Nephron (organoid): ENCODE measurements at regions not wholly inside any gene's neighbourhood (a gene's known extent, or its start where the extent isn't known, plus 50 kb on each side); places are given as distances from the start of the nearest gene placed in this dataset.
A peak's percentile ranks its signal among the peaks of the same experiment; 100 is the strongest.

Source experiments
- H3K27ac Mint-ChIP-seq, 3 experiments: 2 replicates each; pipeline ENCODE4 v1.8.0; 2020; ENCODE audit warnings: mixed read lengths in 3 of 3, mild to moderate bottlenecking in 2 of 3, moderate library complexity in 1 of 3
- H3K27me3 Mint-ChIP-seq: 2 replicates; pipeline ENCODE4 v1.8.0; 2021; ENCODE audit warnings: low read depth, mild to moderate bottlenecking, moderate library complexity, mixed read lengths
- H3K36me3 Mint-ChIP-seq: 2 replicates; pipeline ENCODE4 v1.8.0; 2020; ENCODE audit warnings: low read depth, mixed read lengths
- H3K4me1 Mint-ChIP-seq: 2 replicates; pipeline ENCODE4 v1.8.0; 2020; ENCODE audit warnings: mixed read lengths
- H3K4me3 Mint-ChIP-seq, 3 experiments: 2 replicates each; pipeline ENCODE4 v1.8.0; 2020; ENCODE audit warnings: mild to moderate bottlenecking in 3 of 3, mixed read lengths in 3 of 3, moderate library complexity in 2 of 3
- H3K9me3 Mint-ChIP-seq: 2 replicates; pipeline ENCODE4 v1.8.0; 2020; ENCODE audit warnings: mixed read lengths
- TF ChIP-seq, protein P1 (sequence below), 3 experiments: fragments of 200-600 bp; sonication (generic); IDR thresholded peaks; one replicate each; pipeline ENCODE4 v1.5.0; 2021; ENCODE audit warnings: antibody characterized with exemption in 3 of 3; ENCODE audit not compliant: unreplicated experiment in 3 of 3

DNA sequence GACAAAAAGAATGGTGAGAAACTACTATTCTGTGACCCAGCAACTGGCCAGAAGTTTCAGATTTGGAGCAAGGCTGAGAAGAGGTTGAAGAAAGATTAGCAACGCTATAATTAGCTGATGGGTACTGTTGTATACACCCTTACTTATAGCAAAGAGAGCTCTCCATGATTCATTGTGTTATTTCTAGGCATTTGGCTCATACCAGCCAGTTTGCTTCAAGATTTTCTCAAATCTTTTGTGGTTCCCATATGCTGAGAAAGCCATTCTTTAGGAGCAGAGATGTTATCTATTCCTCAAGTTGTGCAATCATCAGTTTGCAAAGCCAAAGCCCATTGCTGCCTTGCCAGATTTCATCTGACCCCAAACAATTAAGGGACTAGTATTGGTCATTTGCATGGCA, 179.4 kb downstream of the ETS1 start:
- Mint-ChIP-seq H3K4me3 (no peak overlapping the region), H3K4me1 (peaks cover 51% of the 10 kb centered on the region), H3K27ac (peak overlapping the region; percentile 69 to 95 (median 72)), H3K36me3 (no peaks in the 10 kb centered on the region), H3K27me3 (peaks cover under 1% of the 10 kb centered on the region), H3K9me3 (no peaks in the 10 kb centered on the region)
- TF ChIP-seq, protein P1, sequence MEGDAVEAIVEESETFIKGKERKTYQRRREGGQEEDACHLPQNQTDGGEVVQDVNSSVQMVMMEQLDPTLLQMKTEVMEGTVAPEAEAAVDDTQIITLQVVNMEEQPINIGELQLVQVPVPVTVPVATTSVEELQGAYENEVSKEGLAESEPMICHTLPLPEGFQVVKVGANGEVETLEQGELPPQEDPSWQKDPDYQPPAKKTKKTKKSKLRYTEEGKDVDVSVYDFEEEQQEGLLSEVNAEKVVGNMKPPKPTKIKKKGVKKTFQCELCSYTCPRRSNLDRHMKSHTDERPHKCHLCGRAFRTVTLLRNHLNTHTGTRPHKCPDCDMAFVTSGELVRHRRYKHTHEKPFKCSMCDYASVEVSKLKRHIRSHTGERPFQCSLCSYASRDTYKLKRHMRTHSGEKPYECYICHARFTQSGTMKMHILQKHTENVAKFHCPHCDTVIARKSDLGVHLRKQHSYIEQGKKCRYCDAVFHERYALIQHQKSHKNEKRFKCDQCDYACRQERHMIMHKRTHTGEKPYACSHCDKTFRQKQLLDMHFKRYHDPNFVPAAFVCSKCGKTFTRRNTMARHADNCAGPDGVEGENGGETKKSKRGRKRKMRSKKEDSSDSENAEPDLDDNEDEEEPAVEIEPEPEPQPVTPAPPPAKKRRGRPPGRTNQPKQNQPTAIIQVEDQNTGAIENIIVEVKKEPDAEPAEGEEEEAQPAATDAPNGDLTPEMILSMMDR (IDR thresholded peaks at IDR 0.05; ENCODE audit: unreplicated experiment in 3 of 3): no peak

DNA sequence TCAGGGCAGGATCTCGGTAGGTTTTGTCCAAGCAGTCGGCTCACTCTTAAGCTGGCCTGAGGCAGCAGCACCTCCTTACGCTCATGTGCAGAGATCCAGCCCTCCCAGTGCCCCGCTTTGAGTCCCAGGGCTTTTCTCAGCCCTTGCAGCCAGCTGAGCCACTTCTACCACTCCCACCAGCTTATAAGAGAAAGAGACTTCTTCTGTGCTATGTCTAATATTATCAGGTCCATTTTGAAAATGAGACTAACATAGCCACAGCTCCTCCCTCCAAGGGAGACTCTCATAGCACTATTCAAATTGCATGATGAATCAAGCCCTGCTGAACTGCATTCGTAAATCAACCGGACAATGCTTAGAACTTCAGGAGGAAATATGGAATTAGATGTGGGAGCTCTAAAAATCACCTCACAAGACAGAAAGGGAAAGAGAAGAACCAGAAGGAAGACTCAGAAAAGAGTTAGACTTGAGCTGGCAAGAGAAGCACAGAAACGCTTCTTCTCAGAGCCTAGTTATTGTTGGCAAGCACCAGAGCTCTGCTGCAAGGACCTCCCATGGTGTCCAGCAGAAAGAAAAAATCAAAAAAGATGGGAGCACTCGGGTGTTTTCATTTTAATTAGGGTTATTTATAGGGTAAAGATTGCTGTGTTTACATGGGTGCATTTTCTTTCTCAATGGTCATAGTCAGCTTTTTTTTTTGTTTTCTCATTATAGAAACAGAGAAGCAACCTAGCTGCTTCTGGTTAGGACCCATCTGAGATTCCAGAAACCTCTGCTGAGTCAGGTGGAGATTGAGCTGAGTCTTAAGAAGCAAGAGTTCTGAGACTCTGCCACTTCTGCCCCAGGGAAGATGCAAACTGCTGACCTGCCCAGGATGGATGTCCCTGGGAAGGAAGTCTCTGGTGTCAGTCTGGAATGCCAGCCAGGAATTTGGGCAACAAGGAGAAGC, 181.4 kb downstream of the ETS1 start:
- H3K4me3 Mint-ChIP-seq: no peak overlapping the region
- H3K27me3 Mint-ChIP-seq: no peaks in the 10 kb centered on the region
- TF ChIP-seq, protein P1 (IDR thresholded peaks at IDR 0.05; ENCODE audit: unreplicated experiment in 3 of 3): no peak
- peaks cover 48% of the 10 kb centered on the region for H3K4me1 Mint-ChIP-seq
- H3K27ac Mint-ChIP-seq: peak overlapping the region; percentile 63 to 95 (median 86)
- H3K36me3 Mint-ChIP-seq: no peaks in the 10 kb centered on the region
- no peaks in the 10 kb centered on the region for H3K9me3 Mint-ChIP-seq

DNA sequence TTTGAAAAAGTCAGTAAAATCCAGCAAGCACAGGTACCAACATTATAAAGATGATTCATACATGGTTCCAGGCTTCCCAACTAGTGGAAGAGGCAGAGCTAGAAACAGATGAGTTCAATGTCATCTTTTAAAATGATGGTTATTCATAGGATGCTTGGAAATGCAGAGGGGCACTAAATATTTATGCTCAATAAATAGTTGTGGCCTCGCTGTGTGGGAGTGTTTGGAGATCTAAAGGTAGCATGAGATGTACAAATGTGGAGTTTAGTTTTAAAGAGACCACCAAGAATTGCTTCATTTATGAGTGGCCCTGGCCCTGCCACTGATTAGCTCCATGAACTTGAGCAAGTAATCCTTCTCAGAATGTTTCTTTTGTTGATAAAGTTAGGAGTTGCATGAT, 182.2 kb downstream of the ETS1 start:
- Mint-ChIP-seq H3K36me3 (no peaks in the 10 kb centered on the region), H3K4me1 (peaks cover 52% of the 10 kb centered on the region), H3K4me3 (peak overlapping the region in 1 of 3 experiments; percentile 2), H3K9me3 (no peaks in the 10 kb centered on the region), H3K27ac (peak overlapping the region; percentile 63 to 95 (median 86)), H3K27me3 (no peaks in the 10 kb centered on the region)
- TF ChIP-seq, protein P1 (IDR thresholded peaks at IDR 0.05; ENCODE audit: unreplicated experiment in 3 of 3): no peak

DNA sequence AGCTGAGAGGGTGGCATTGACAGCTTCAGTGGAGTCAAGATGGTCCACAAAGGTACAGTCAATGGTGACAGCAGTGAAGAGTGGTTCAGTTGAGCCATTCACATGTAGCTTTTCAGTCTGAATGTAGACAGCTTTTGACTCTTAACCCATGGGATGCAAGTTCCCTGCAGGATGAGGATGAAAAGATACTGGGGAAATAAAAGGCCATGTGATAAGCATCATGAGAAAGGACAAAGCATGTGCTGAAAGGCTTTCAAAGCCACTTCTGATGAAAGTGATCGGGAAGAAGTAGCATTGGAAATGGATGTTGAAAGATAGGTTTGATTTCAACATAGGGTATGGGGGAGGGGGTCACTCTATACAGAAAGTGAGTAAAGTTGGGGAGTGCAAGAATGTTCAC, 182.9 kb downstream of the ETS1 start:
- Mint-ChIP-seq H3K27me3 (no peaks in the 10 kb centered on the region), H3K4me1 (peaks cover 46% of the 10 kb centered on the region), H3K9me3 (no peaks in the 10 kb centered on the region), H3K36me3 (no peaks in the 10 kb centered on the region), H3K4me3 (no peak overlapping the region), H3K27ac (peak overlapping the region; percentile 44 to 95 (median 63))
- TF ChIP-seq, protein P1 (IDR thresholded peaks at IDR 0.05; ENCODE audit: unreplicated experiment in 3 of 3): no peak

DNA sequence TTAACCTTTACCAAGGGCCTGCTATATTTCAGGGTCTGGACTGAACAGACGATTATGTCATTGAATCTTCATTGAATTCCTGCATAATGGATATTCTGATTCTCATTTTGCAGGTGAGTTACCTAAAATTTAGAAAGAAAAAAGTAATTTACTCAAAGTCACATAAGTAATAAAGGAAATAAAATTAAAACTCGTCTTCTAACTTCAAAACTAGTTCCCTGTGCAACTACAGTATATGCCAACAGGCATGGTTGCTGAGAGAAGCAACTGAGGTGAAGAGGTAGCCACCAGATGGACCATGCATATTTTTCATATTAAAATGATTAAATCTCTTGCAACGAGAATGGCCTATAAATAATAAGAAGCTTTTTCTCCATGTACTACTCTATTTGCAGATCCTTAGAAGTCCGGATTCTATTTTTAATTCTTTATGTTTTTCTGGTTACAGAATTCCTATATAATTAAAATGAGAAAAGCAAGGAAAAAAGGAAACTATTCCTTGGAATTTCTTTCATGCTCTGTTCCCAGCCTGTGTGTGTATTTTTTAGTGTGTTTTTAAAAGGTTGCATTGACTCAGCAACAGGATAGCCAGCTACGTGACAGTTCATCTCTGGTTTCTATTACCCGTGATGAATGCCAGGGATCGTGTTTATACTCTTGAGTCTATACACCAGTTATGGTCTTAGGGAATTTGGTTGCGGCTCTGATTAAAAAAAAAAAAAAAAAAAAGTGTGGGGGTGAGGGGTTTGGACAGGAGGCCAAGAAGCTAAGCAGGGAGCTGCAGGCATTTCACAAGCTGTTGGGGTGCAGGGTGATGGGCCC, 186.8 kb downstream of the ETS1 start:
- H3K27ac Mint-ChIP-seq: peak overlapping the region; percentile 19 to 64 (median 62)
- no peaks in the 10 kb centered on the region for H3K9me3 Mint-ChIP-seq
- no peak overlapping the region for H3K4me3 Mint-ChIP-seq
- H3K4me1 Mint-ChIP-seq: peaks cover 16% of the 10 kb centered on the region
- H3K27me3 Mint-ChIP-seq: no peaks in the 10 kb centered on the region
- no peaks in the 10 kb centered on the region for H3K36me3 Mint-ChIP-seq
- TF ChIP-seq, protein P1 (IDR thresholded peaks at IDR 0.05; ENCODE audit: unreplicated experiment in 3 of 3): no peak
